G401 (cell line): ENCODE measurements at regions not wholly inside any gene's neighbourhood (a gene's known extent, or its start where the extent isn't known, plus 50 kb on each side); places are given as distances from the start of the nearest gene placed in this dataset.

Source experiments
- DNase-seq: peaks from one replicate; pipeline ENCODE4 v3.0.0-alpha.2; 2015; ENCODE audit warnings: low spot score
- in situ Hi-C: cut with HindIII; loops from 2 replicates; pipeline ENCODE4 v1.10.0; 2016; ENCODE audit warnings: low sequenced_read_pairs, mixed read lengths

DNA sequence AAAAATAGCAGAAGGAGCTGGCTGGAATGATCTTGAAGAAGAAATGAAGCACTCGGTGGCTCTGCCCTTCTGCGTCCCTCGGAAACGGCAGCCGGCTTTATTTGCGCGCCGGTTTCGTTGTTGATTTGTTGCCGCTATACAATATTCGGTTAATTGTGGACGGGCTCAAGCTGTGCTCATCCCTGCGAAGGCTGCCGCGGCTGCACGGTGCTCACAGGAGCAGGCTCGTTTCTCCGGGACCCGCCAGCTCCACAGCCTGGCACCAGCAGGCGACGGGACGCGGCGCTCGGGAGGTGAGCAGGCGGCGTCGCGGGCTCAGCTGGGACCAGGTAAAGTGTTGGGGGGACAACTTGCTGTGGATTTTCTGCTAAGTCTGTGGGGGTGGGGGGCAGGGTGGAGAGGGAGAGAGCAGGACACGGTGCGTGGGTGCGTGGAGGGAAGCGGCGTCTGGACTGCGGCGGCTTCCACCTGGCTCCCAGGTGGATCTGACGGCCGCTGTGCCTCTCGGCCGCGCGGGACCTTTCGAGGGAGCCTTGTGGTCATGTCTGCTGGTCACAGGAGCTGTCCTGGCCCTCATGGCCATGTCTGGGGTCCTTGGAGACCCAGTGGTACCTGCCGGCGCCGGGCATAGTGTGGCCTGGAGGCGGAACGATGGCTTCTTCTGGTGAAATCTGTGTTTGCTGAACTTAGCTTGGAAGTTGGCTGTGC, 90.9 kb downstream of the TEX29 start:
- peak; percentile 17 for DNase-seq
- in situ Hi-C loops = no loop called here

DNA sequence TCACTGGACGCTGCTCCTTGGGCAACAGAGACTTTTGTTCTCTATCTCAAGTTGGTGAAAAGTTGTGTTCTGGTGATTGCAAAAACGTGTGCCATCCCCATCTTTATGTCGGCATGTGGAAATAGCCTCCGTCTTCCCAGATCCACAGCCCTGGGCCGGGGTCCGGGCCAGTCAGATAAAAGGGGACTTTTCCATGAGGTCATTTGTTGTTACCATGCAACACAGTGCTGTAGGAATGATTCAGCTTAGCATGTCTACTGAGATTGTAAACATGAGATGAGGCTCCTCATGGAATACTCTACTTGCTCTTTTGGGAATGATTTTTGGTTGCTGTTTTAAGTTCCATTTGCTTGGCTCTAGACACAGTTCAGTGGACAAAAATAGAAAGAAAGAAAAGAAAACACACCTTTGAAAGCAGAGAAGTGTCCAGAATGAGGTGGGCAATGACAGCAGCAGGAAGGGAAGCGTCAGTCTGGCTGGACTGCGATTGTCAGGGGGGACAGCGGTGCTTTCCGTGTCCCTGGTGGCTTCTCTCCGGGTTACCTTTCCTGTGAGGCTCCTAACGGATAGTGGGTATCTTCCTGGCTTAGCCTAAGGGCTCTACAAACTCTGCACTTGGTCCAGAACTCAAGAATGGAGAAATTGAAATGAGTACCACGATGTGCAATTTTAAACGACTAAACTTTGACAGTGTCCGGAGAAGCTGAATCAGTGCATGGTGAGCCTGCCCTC, 91.6 kb downstream of the TEX29 start:
- in situ Hi-C loops = no loop called here
- DNase-seq = no peak

DNA sequence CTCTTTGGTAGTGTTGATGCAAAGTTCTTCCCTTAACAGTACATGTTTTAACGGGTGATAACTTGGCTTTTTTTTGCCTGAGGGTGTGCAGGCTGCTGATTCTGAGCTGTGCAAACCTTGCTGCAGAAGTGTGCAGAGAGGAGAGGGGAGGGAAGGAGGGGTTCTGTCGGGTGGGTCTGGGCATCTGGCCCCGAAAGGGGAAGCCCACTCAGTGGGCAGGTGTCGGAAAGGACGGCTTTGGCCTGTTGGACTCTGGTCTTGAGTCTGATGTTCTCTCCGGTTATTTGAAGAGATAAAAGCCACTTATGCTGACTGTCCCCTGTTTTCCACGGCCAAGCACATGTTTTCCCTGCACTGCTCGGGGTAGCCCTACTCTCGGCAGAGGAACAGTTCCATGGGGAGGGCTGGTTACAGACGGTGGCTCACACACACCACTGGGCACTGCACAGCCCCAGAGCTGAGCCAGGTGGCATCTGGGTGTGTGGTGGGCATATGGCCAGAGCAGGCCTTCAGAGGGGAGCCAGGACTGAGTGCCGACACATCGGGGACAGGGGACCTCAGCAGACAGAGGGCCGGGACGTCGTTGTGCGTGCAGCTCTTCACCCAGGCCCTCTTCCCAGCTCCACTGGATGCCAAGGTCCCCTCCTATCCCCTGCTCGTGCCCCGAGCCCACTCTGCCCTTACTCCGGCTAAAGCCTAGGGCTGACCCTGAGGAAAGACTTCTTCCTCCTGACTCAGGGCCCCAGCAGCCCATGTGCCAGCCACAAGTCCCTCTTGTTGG, 93.2 kb downstream of the TEX29 start:
- no peak for DNase-seq
- in situ Hi-C loops = no loop called here

DNA sequence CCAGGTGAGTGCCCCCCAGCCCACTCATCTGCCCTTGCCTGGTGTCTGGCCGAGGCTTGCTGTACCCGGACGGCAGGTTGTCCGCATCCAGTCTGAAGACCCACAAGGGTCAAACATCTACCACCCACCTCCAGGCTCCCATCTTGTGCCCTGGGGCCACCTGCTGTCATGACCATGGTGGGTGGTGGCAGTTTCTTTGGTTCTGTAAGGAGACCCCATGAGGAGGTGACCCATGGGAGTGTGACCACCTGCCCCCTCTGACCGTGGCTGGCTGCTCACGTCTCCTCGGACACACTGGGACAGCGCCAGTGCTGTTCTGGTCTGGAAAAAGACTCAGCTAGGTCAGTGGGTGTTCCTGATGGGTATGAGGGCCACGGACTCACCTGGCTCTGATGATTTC, 93.9 kb downstream of the TEX29 start:
- in situ Hi-C loops = no loop called here
- no peak for DNase-seq

DNA sequence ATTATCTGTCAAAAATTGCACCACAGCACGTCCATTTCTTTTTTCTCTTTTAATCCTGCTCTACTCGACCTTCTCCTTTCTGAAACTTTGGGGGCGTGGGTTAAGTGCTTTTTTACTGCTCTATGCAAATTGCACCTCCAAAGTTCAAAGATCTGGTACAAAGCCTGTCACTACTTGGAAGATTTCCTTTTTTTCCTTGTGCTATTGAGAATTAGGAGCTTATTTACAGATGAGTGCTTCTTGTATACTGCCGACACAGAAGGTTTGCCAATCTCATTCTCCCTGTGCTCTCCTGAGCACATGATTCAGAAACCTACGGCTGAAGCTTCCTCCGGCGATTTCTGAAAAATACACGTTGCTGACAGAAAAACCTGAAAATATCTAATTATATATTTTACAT, 94.8 kb downstream of the TEX29 start:
- DNase-seq = no peak
- in situ Hi-C loops = no loop called here

DNA sequence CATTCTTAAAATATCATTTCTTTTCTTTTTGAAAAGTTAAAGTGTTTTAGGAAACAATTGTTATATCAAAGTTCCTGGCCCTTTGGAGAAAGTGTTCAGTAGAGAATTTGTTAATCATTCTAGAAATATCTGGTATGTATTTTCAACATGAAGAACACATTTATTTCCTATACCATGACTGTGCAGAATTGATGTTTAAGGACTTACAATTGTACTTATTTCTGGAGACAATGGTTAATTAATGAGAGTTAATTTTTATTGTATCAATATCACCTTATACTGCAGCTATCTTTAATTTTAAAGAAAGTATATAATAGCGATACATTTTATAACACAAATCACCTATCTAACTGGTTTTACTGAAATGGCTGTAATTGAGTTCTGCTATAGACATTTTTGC, 95.3 kb downstream of the TEX29 start:
- in situ Hi-C loops = no loop called here
- no peak for DNase-seq

DNA sequence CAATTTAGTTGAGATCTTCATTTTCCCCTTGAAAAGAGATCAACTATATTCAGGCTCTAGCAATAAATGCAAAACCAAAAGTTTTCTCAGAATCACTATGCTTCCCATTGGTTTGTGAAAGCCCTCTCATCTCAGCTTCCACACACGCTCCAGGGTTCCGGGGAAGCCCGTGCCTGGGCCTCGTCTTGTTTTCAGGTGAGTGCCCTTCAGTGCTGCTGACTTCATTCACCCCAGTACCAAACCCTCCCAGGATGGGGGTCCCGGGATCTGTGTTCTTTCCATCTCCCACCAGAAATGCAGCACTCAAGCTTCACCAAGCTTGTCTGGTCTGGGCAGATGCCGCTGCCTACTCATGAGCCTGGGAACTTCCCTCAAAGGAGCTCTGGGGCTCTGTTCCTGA, 97.7 kb downstream of the TEX29 start:
- in situ Hi-C loops = no loop called here
- DNase-seq = no peak

- DNase-seq = no peak
- in situ Hi-C loops = no loop called here
Observed at GRCh38 chr13:111420113-111420876, 99.9 kb downstream of the TEX29 start.

GRCh38 chr13:111421216-111421615, 100.8 kb downstream of the TEX29 start:
- no peak for DNase-seq
- in situ Hi-C loops = no loop called here

GRCh38 chr13:111422348-111422747, 101.9 kb downstream of the TEX29 start:
- in situ Hi-C loops = no loop called here
- peak; percentile 38 for DNase-seq

DNA sequence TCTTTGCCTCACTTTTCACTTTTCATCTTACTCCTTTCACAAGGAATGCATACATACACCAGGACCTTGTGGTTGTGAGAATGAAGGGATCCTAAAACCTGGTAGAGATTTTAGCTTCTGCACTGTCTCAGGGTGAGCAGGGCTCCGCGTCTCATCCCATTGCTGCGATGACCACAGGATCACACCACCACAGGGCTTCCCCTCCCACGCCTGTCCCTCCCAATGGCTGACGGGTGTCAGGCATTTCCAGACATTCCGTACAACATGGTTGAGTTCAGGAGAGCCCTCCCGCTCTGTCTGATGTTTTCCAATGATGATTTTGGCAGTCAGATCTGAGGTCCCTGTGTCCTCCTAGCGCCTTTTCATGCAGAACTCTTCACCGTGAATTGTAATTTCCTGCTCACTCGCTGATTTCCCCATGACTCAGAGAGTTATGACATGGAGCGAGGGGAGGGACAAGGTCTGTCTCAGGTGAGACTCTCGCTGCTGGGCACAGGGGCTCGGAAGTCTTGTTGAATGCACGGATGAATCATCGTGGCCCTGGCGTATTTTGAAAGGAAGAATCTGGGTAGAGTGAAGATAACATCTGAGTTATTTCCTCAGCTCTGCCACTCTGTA, 102.8 kb downstream of the TEX29 start:
- in situ Hi-C loops = no loop called here
- DNase-seq = no peak

- DNase-seq = no peak
- in situ Hi-C loops = no loop called here
Observed at GRCh38 chr13:111424134-111424533, 103.7 kb downstream of the TEX29 start.

DNA sequence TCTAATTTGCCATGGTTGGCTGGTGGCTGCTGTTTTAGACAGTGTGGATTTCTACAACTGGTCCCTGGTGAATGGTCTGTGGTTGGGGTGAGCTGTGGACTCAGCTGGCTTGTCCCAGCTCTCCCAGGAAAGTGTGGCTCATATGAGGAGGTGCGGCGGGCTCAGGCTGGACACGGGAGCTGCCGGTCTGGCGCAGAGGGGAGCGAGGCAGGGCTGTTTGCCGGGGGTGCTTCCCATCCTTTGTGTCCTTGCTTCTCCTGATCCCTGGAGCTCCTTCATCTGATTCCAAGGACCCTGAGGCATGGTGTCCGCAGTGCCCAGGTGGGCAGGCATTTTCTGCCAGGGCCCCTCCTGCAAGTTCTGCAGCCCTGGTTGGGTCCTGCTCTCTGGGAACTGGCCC, 104.9 kb downstream of the TEX29 start:
- in situ Hi-C loops = no loop called here
- DNase-seq = no peak

DNA sequence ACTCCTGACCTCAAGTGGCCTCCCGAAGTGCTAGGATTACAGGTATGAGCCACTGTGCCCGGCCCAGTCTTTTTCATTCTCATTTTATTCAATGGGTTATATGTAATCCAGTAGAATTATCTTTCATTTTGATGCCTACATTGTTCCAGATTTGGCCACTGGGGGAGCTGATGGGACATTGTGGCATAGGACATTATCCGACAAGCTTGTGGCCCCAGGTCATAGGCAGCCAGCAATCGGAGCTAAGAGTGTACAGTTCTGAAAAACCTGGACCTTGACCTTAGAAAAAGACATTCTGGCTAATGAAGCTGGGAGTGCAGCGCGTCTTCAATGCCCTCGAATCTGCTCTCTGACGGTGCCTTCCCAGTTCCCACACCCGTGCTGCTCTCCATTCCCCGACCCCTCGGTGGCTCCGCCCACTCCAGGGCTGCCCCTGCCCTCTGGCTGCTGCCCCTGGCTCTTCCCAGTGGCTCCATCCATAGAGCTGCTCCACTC, 108.7 kb downstream of the TEX29 start:
- in situ Hi-C loops = no loop called here
- DNase-seq = peak; percentile 41

DNA sequence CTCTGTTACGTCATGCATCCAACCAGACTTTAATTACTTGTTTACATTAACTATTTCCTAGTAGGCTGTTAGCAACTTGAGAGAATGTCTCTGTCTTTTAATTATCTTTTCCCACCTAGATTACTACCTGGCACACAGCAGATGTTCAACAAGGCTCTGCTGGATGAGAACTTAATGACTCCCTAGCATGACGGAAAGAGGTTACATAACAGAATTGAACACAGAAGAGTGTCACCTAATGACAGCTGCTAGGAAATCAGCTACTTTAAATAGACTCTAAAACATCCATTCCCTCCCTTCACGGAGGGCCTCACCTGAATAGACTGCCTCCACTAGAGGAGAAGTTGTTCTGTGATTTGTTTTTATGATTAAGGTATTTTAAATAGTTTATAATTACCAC, 110.8 kb downstream of the TEX29 start:
- no peak for DNase-seq
- in situ Hi-C loops = no loop called here

GRCh38 chr13:111434578-111435159, 114.2 kb downstream of the TEX29 start:
- DNase-seq = no peak
- in situ Hi-C loops = no loop called here

DNA sequence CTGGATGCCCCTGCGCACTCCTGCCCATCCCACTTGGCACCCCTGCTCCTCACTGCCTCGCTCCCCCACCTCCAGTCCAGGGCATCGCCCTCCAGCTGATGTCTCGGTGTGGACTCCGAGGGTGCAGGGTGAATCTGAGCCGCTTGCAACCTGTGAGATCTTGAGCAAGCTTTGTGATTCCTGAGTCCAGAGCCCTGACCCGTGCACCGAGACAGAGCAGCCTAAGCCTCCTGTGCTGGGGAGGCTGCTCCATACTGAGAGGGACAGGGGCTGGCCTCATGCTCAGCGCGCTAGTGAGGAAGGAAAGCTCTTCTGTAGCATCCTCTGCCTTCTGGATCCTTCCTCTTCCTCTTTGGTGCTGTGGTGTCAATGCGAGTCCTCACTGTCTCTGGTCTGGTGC, 116.0 kb downstream of the TEX29 start:
- in situ Hi-C loops = no loop called here
- no peak for DNase-seq

DNA sequence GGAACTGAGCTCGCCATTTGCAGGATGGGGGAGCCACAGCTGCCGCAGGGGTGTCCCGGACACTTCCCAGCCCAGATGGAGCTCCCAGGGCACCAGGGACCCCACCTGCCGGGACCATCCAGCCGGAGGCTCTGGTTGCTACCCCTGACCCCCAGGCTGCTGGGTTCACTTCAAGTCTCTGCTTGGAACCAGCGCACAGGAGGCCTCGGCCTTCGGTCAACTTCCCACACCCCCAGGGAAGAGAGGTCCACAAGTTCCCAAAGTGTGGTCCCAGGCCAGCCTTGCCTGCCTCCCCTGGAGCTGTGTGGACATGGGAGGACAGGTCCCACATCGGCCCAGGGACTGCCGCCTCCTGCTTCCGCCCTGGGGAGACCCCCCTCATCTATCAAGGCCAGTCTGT, 117.0 kb downstream of the TEX29 start:
- no peak for DNase-seq
- in situ Hi-C loops = no loop called here
